Skeletal muscle satellite cell (primary cell): ENCODE measurements at regions not wholly inside any gene's neighbourhood (a gene's known extent, or its start where the extent isn't known, plus 50 kb on each side); places are given as distances from the start of the nearest gene placed in this dataset.

Experiments used
- H3K27me3 ChIP-seq: 2 replicates; pipeline ENCODE4 v1.7.0; 2013; ENCODE audit warnings: low read length; ENCODE audit not compliant: control insufficient read depth, insufficient read depth
- H3K36me3 ChIP-seq: 2 replicates; pipeline ENCODE4 v1.7.0; 2013; ENCODE audit warnings: mild to moderate bottlenecking, control low read depth, low read length; ENCODE audit not compliant: insufficient read depth
- H3K4me1 ChIP-seq: 2 replicates; pipeline ENCODE4 v1.7.0; 2013; ENCODE audit warnings: low read length; ENCODE audit not compliant: control insufficient read depth, insufficient read depth
- H3K4me2 ChIP-seq: 2 replicates; pipeline ENCODE4 v1.7.0; 2013; ENCODE audit warnings: mild to moderate bottlenecking, low read length
- H3K4me3 ChIP-seq: 2 replicates; pipeline ENCODE4 v1.7.0; 2013; ENCODE audit warnings: low read length
- H3K9ac ChIP-seq: 2 replicates; pipeline ENCODE4 v1.7.0; 2013; ENCODE audit warnings: mild to moderate bottlenecking, low read depth, low read length, moderate library complexity
- H3K9me3 ChIP-seq: replicated peaks from 2 replicates; pipeline ENCODE4 v1.7.0; 2013; ENCODE audit warnings: mild to moderate bottlenecking, control low read depth, low read length

- Histone ChIP-seq H3K9me3 (no peaks in the 10 kb centered on the region), H3K4me3 (no peak overlapping the region), H3K27me3 (no peaks in the 10 kb centered on the region), H3K4me1 (no peaks in the 10 kb centered on the region), H3K36me3 (no peaks in the 10 kb centered on the region), H3K4me2 (no peak overlapping the region), H3K9ac (no peak overlapping the region)
These were observed 588.6 kb downstream of the NLGN4X start for GRCh38 chrX:5640071-5640470.

GRCh38 chrX:5638572-5638971 lies 590.1 kb downstream of the NLGN4X start:
- Histone ChIP-seq H3K27me3 (no peaks in the 10 kb centered on the region), H3K36me3 (no peaks in the 10 kb centered on the region), H3K4me1 (no peaks in the 10 kb centered on the region), H3K4me2 (no peak overlapping the region), H3K4me3 (no peak overlapping the region), H3K9ac (no peak overlapping the region), H3K9me3 (no peaks in the 10 kb centered on the region)

DNA sequence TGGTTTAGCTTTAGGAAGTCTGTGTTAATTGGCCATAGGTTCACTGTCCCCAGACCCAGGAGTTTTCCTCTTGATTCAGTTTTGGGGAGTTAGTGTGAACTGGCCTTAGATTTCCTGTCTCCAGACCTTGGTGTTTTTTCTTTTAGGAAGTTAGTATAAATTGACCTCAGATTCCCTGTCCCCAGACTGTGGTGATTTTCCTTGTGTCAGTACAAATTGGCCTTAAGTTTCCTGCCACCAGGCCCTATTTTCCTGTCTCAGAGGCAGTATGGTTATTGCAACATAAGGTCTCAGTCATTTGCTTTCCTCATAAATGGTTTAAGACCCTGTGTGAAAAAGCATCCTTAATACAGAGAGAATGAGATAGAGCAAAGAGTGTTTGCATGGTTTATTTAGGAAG lies 595.8 kb downstream of the NLGN4X start:
- no peaks in the 10 kb centered on the region for H3K36me3 ChIP-seq
- no peaks in the 10 kb centered on the region for H3K9me3 ChIP-seq
- no peak overlapping the region for H3K9ac ChIP-seq
- no peak overlapping the region for H3K4me2 ChIP-seq
- no peaks in the 10 kb centered on the region for H3K4me1 ChIP-seq
- no peak overlapping the region for H3K4me3 ChIP-seq
- H3K27me3 ChIP-seq, result no peaks in the 10 kb centered on the region

DNA sequence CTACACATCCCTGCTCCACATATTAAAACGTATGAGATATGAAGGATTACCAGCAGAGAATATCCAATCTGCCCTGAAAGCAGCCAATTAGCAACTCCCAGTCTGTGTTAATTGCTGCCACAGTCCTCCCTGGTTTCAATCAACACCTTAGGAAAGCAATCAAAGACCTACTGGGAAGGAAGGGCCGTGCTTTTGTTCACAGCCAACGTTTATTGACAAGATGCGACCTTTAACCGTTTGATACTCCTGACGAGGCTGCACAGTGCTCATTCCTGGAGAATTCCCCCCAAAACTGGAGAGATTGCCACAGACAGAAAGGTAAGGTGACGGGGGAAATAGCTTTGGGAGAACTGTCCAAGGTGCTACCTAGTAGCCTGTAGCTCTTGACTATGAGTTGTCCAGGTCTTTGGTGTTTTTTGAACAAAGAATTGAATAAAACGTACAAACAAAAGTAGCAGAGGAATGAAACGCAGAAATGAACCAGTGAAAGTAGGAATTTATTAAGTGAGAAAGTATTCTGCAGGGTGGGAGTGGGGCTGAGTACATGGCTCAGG lies 596.5 kb downstream of the NLGN4X start:
- Histone ChIP-seq H3K4me3 (no peak overlapping the region), H3K9me3 (no peaks in the 10 kb centered on the region), H3K4me1 (no peaks in the 10 kb centered on the region), H3K36me3 (no peaks in the 10 kb centered on the region), H3K4me2 (no peak overlapping the region), H3K27me3 (no peaks in the 10 kb centered on the region), H3K9ac (no peak overlapping the region)

DNA sequence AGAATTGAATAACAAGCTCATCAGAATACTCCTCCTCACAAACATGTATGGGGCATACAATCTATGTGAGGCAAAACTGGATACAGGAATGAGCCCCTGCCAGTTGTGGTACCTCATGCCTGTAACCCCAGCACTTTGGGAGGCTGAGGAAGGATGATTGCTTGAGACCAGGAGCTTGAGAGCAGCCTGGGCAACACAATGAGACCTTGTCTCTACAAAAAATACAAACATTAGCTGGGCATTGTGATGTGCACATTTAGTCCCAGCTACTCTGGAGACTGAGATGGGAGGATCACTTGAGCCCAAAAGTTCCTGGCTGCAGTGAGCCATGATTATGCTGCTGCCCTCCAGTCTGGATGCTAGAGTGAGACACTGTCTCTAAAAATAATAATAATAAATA lies 611.0 kb downstream of the NLGN4X start:
- H3K9ac ChIP-seq, result no peak overlapping the region
- H3K27me3 ChIP-seq, result no peaks in the 10 kb centered on the region
- no peaks in the 10 kb centered on the region for H3K36me3 ChIP-seq
- H3K4me3 ChIP-seq, result no peak overlapping the region
- no peaks in the 10 kb centered on the region for H3K9me3 ChIP-seq
- H3K4me2 ChIP-seq, result no peak overlapping the region
- no peaks in the 10 kb centered on the region for H3K4me1 ChIP-seq

DNA sequence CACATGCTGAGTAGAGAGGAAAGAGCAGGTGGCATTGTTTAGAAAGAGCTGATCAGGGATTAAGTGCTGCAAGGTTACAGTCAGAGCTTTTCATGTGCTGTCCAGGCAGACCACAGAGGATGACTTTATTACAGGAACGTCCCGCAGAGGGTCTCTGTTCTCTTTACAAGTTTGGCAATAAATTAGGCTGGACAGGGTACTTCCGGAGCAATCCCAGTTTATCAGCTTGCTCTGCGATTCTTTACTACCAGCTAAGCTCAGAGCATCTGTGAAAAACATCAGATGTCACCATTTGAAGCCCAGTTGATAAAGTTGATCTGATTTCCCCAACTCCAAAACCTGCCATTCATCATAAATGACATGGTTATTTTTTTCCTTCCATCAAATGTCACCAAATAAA lies 633.1 kb downstream of the NLGN4X start:
- Histone ChIP-seq H3K9ac (no peak overlapping the region), H3K4me3 (no peak overlapping the region), H3K27me3 (no peaks in the 10 kb centered on the region), H3K36me3 (no peaks in the 10 kb centered on the region), H3K9me3 (no peaks in the 10 kb centered on the region), H3K4me2 (no peak overlapping the region), H3K4me1 (no peaks in the 10 kb centered on the region)

DNA sequence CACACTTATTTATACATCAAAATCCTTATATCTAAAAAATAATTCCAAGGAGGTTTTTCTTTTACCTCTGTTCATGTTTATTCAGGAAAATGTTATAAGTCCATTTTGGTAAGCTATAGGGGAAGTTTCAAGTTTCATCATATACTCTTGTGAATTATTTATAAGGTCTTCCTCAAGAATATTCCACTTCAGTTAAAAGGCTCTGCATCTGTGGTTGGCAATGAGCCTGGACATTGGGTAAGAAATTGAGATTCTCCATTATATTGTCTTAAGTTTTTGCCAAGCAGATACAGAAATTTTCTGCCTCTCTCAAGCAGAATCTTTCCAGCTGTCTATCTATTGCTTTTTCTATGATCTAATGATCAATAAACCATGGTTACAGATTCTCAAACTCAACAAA lies 641.9 kb downstream of the NLGN4X start:
- H3K9me3 ChIP-seq, result peaks cover 2% of the 10 kb centered on the region
- H3K4me3 ChIP-seq, result no peak overlapping the region
- H3K4me1 ChIP-seq, result no peaks in the 10 kb centered on the region
- H3K27me3 ChIP-seq, result no peaks in the 10 kb centered on the region
- H3K36me3 ChIP-seq, result no peaks in the 10 kb centered on the region
- H3K9ac ChIP-seq, result no peak overlapping the region
- no peak overlapping the region for H3K4me2 ChIP-seq

GRCh38 chrX:5575407-5575806 lies 653.3 kb downstream of the NLGN4X start:
- Histone ChIP-seq H3K9ac (no peak overlapping the region), H3K4me3 (no peak overlapping the region), H3K36me3 (no peaks in the 10 kb centered on the region), H3K9me3 (no peaks in the 10 kb centered on the region), H3K4me1 (no peaks in the 10 kb centered on the region), H3K4me2 (no peak overlapping the region), H3K27me3 (no peaks in the 10 kb centered on the region)

GRCh38 chrX:5568934-5569333 lies 659.7 kb downstream of the NLGN4X start:
- no peak overlapping the region for H3K4me3 ChIP-seq
- H3K9me3 ChIP-seq, result no peaks in the 10 kb centered on the region
- H3K9ac ChIP-seq, result no peak overlapping the region
- H3K27me3 ChIP-seq, result no peaks in the 10 kb centered on the region
- H3K4me2 ChIP-seq, result no peak overlapping the region
- no peaks in the 10 kb centered on the region for H3K36me3 ChIP-seq
- no peaks in the 10 kb centered on the region for H3K4me1 ChIP-seq

GRCh38 chrX:5559386-5559785 lies 669.3 kb downstream of the NLGN4X start:
- Histone ChIP-seq H3K9ac (no peak overlapping the region), H3K4me1 (no peaks in the 10 kb centered on the region), H3K4me2 (no peak overlapping the region), H3K4me3 (no peak overlapping the region), H3K27me3 (no peaks in the 10 kb centered on the region), H3K9me3 (no peaks in the 10 kb centered on the region), H3K36me3 (no peaks in the 10 kb centered on the region)

DNA sequence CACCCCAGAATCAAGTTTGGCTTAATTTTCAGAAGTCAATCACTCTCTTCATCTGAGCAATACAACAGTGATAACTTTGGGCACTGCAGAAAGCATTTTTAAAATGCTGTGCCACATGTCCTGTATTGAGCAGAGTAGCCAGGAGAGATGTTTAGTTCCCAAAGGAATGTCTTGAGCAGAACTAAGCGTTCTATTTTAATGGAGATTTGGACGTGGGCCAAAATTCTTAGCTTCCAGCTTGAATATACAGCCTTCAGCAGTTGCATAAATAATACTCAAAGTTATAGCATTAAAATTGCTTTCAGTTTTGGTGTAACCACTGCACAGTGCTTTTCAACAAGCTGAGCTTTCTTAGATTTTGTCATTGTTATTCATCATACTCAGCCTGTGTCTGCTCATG lies 679.2 kb downstream of the NLGN4X start:
- Histone ChIP-seq H3K4me3 (no peak overlapping the region), H3K36me3 (no peaks in the 10 kb centered on the region), H3K4me2 (no peak overlapping the region), H3K9me3 (peaks cover 6% of the 10 kb centered on the region), H3K4me1 (no peaks in the 10 kb centered on the region), H3K9ac (no peak overlapping the region), H3K27me3 (no peaks in the 10 kb centered on the region)

DNA sequence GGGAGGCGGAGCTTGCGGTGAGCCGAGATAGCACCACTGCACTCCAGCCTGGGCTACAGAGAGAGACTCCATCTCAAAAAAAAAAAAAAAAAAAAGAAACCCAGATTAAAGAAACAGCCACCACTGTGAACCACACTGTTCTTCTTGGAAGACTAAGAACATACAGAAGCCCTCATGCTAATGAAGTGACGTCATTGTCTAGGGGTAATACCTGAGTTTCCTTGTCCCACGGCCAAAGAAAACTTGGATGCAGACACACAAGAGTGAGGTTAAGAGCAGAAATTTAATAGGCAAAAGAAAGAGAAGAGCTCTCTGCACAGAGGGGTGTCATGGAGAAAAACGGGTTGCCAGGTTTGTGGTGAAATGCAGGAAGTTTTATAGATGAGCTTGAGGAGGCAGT lies 691.6 kb downstream of the NLGN4X start:
- Histone ChIP-seq H3K27me3 (no peaks in the 10 kb centered on the region), H3K4me1 (no peaks in the 10 kb centered on the region), H3K9me3 (peaks cover 9% of the 10 kb centered on the region), H3K36me3 (no peaks in the 10 kb centered on the region), H3K4me2 (no peak overlapping the region), H3K4me3 (no peak overlapping the region), H3K9ac (no peak overlapping the region)
